GM23338 (cell line): ENCODE measurements at regions not wholly inside any gene's neighbourhood (a gene's known extent, or its start where the extent isn't known, plus 50 kb on each side); places are given as distances from the start of the nearest gene placed in this dataset.

Experiments
- ATAC-seq: fragments of 200-7000 bp; cut with Tn5 transposase; 3 replicates; pipeline ENCODE4 v1.9.1; 2020
- DNase-seq: peaks from one replicate; pipeline ENCODE4 v3.0.0-alpha.2; 2015; ENCODE audit warnings: low spot score
- H2AFZ ChIP-seq: fragments of 200-600 bp; sonication (generic); 2 replicates; pipeline ENCODE4 v1.8.0; 2016; ENCODE audit warnings: antibody characterized with exemption, mild to moderate bottlenecking, moderate library complexity
- H3F3A ChIP-seq: fragments of 200-600 bp; sonication (generic); replicated peaks from 2 replicates; pipeline ENCODE4 v1.8.0; 2017; ENCODE audit warnings: antibody characterized with exemption, mixed run types, low read depth
- H3K27ac ChIP-seq: fragments of 200-600 bp; sonication (generic); 2 replicates; pipeline ENCODE4 v1.6.1; 2016; ENCODE audit warnings: low read depth
- H3K27me3 ChIP-seq: fragments of 200-600 bp; sonication (generic); 2 replicates; pipeline ENCODE4 v1.8.0; 2016; ENCODE audit warnings: mild to moderate bottlenecking, mixed run types, moderate library complexity; ENCODE audit not compliant: insufficient read depth
- H3K36me3 ChIP-seq: fragments of 200-600 bp; sonication (generic); 2 replicates; pipeline ENCODE4 v1.8.0; 2016; ENCODE audit warnings: mild to moderate bottlenecking; ENCODE audit not compliant: insufficient read depth
- H3K4me1 ChIP-seq: fragments of 200-600 bp; sonication (generic); 2 replicates; pipeline ENCODE4 v1.8.0; 2016; ENCODE audit warnings: mild to moderate bottlenecking, moderate library complexity; ENCODE audit not compliant: insufficient read depth
- H3K4me2 ChIP-seq: fragments of 200-600 bp; sonication (generic); 2 replicates; pipeline ENCODE4 v1.7.1; 2017; ENCODE audit warnings: mixed run types
- H3K4me3 ChIP-seq: fragments of 200-600 bp; sonication (generic); 2 replicates; pipeline ENCODE4 v1.6.1; 2016; ENCODE audit warnings: mixed run types
- H3K79me2 ChIP-seq: fragments of 200-600 bp; sonication (generic); replicated peaks from 2 replicates; pipeline ENCODE4 v1.8.0; 2017; ENCODE audit warnings: mild to moderate bottlenecking; ENCODE audit not compliant: insufficient read depth
- H3K9me2 ChIP-seq: fragments of 200-600 bp; sonication (generic); 2 replicates; pipeline ENCODE4 v1.8.0; 2017; ENCODE audit not compliant: insufficient read depth
- H4K20me1 ChIP-seq: fragments of 200-600 bp; sonication (generic); replicated peaks from 2 replicates; pipeline ENCODE4 v1.8.0; 2017; ENCODE audit warnings: mild to moderate bottlenecking; ENCODE audit not compliant: insufficient read depth
- H3K27ac Mint-ChIP-seq: 2 replicates; pipeline ENCODE4 v1.8.0; 2020; ENCODE audit warnings: inconsistent platforms, mild to moderate bottlenecking, moderate library complexity, mixed read lengths
- H3K27me3 Mint-ChIP-seq: 3 replicates; pipeline ENCODE4 v1.8.0; 2022; ENCODE audit warnings: low read depth, mild to moderate bottlenecking, moderate library complexity, mixed read lengths, inconsistent platforms; ENCODE audit not compliant: insufficient read depth, poor library complexity
- H3K36me3 Mint-ChIP-seq: 3 replicates; pipeline ENCODE4 v1.8.0; 2021; ENCODE audit warnings: low read depth, mild to moderate bottlenecking, inconsistent platforms, moderate library complexity, mixed read lengths
- H3K4me1 Mint-ChIP-seq: 3 replicates; pipeline ENCODE4 v1.8.0; 2020; ENCODE audit warnings: mild to moderate bottlenecking, inconsistent platforms, mixed read lengths
- H3K4me3 Mint-ChIP-seq: 3 replicates; pipeline ENCODE4 v1.8.0; 2021; ENCODE audit warnings: moderate library complexity, mild to moderate bottlenecking, inconsistent platforms, mixed read lengths
- H3K9me3 Mint-ChIP-seq: 3 replicates; pipeline ENCODE4 v1.8.0; 2020; ENCODE audit warnings: moderate library complexity, mild to moderate bottlenecking, inconsistent platforms, mixed read lengths
- CREB1 ChIP-seq: fragments of 250-450 bp; sonication (Bioruptor Pico); IDR thresholded peaks from 2 replicates; pipeline ENCODE4 v1.5.0; 2020; ENCODE audit warnings: low read depth, mild to moderate bottlenecking, moderate library complexity
- EZH2 ChIP-seq: fragments of 200-600 bp; sonication (generic); IDR thresholded peaks from one replicate; pipeline ENCODE4 v1.8.0; 2017; ENCODE audit warnings: antibody characterized with exemption, mild to moderate bottlenecking, low read depth; ENCODE audit not compliant: unreplicated experiment
- EZH2phosphoT487 ChIP-seq: fragments of 200-600 bp; sonication (generic); IDR thresholded peaks from one replicate; pipeline ENCODE4 v1.8.1; 2018; ENCODE audit warnings: antibody characterized with exemption; ENCODE audit not compliant: unreplicated experiment
- JUNB ChIP-seq: IDR thresholded peaks from one replicate; pipeline ENCODE4 v1.6.1; 2016; ENCODE audit warnings: antibody characterized with exemption; ENCODE audit not compliant: unreplicated experiment
- NANOG ChIP-seq: IDR thresholded peaks from 2 replicates; pipeline ENCODE4 v1.6.1; 2016; ENCODE audit warnings: antibody characterized with exemption, borderline replicate concordance
- POLR2AphosphoS5 ChIP-seq: IDR thresholded peaks from 2 replicates; pipeline ENCODE4 v1.6.1; 2016; ENCODE audit warnings: antibody characterized with exemption, low read depth
- REST ChIP-seq: IDR thresholded peaks from one replicate; pipeline ENCODE4 v1.6.1; 2018; ENCODE audit warnings: antibody characterized with exemption; ENCODE audit not compliant: unreplicated experiment
- STAT1 ChIP-seq: IDR thresholded peaks from one replicate; pipeline ENCODE4 v1.6.1; 2016; ENCODE audit warnings: antibody characterized with exemption; ENCODE audit not compliant: unreplicated experiment
- ZNF114 ChIP-seq: fragments of 250-450 bp; sonication (Bioruptor Pico); IDR thresholded peaks from 2 replicates; pipeline ENCODE4 v1.5.0; 2020; ENCODE audit warnings: mild to moderate bottlenecking, moderate library complexity
- ZNF331 ChIP-seq: fragments of 250-450 bp; sonication (Bioruptor Pico); IDR thresholded peaks from 2 replicates; pipeline ENCODE4 v1.5.0; 2020; ENCODE audit warnings: low read depth, mild to moderate bottlenecking, moderate library complexity
- ZNF462 ChIP-seq: fragments of 250-450 bp; sonication (Bioruptor Pico); IDR thresholded peaks from 2 replicates; pipeline ENCODE4 v1.5.0; 2020; ENCODE audit warnings: mild to moderate bottlenecking, moderate library complexity
- TF ChIP-seq, protein P1 (sequence below): IDR thresholded peaks from 2 replicates; pipeline ENCODE4 v1.6.1; 2016; ENCODE audit warnings: antibody characterized with exemption
- TF ChIP-seq, protein P2 (sequence below), 2 experiments: fragments of 200-600 bp in 1 of 2; sonication (generic) in 1 of 2; conservative IDR thresholded peaks; 2 replicates each; pipeline versions ENCODE4 v1.5.1 to v1.6.1; 2016 to 2017; ENCODE audit warnings: antibody characterized with exemption in 2 of 2, low read depth in 2 of 2, mild to moderate bottlenecking in 2 of 2, moderate library complexity in 1 of 2

GRCh38 chr10:89153971-89154370 lies 53.1 kb downstream of the CH25H start:
- ATAC-seq, result no peak
- no peak overlapping the region for H3K27ac ChIP-seq
- no peaks in the 10 kb centered on the region for H3K36me3 Mint-ChIP-seq
- H3F3A ChIP-seq, result no peaks in the 10 kb centered on the region
- H3K4me2 ChIP-seq, result no peak overlapping the region
- H3K79me2 ChIP-seq, result no peaks in the 10 kb centered on the region
- H3K4me3 Mint-ChIP-seq, result no peak overlapping the region
- no peaks in the 10 kb centered on the region for H3K27me3 ChIP-seq
- H3K27me3 Mint-ChIP-seq, result no peaks in the 10 kb centered on the region
- no peaks in the 10 kb centered on the region for H3K4me1 ChIP-seq
- no peaks in the 10 kb centered on the region for H4K20me1 ChIP-seq
- H3K27ac Mint-ChIP-seq, result no peak overlapping the region
- TF ChIP-seq STAT1, result no peak
- TF ChIP-seq, protein P1, sequence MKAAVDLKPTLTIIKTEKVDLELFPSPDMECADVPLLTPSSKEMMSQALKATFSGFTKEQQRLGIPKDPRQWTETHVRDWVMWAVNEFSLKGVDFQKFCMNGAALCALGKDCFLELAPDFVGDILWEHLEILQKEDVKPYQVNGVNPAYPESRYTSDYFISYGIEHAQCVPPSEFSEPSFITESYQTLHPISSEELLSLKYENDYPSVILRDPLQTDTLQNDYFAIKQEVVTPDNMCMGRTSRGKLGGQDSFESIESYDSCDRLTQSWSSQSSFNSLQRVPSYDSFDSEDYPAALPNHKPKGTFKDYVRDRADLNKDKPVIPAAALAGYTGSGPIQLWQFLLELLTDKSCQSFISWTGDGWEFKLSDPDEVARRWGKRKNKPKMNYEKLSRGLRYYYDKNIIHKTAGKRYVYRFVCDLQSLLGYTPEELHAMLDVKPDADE, result no peak
- TF ChIP-seq, protein P2, sequence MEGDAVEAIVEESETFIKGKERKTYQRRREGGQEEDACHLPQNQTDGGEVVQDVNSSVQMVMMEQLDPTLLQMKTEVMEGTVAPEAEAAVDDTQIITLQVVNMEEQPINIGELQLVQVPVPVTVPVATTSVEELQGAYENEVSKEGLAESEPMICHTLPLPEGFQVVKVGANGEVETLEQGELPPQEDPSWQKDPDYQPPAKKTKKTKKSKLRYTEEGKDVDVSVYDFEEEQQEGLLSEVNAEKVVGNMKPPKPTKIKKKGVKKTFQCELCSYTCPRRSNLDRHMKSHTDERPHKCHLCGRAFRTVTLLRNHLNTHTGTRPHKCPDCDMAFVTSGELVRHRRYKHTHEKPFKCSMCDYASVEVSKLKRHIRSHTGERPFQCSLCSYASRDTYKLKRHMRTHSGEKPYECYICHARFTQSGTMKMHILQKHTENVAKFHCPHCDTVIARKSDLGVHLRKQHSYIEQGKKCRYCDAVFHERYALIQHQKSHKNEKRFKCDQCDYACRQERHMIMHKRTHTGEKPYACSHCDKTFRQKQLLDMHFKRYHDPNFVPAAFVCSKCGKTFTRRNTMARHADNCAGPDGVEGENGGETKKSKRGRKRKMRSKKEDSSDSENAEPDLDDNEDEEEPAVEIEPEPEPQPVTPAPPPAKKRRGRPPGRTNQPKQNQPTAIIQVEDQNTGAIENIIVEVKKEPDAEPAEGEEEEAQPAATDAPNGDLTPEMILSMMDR (conservative IDR thresholded peaks at IDR 0.05; ENCODE audit: low read depth in 2 of 2), result no peak
- TF ChIP-seq EZH2, result no peak
- no peak for TF ChIP-seq ZNF114 (CRISPR knock-in tag)
- no peak for TF ChIP-seq ZNF331
- TF ChIP-seq EZH2phosphoT487, result no peak
- no peak for TF ChIP-seq CREB1
- TF ChIP-seq ZNF462 (CRISPR knock-in tag), result no peak
- TF ChIP-seq NANOG, result no peak
- no peak for TF ChIP-seq POLR2AphosphoS5
- TF ChIP-seq JUNB, result no peak
- TF ChIP-seq REST, result no peak
- H3K4me3 ChIP-seq, result no peak overlapping the region
- H2AFZ ChIP-seq, result no peak overlapping the region
- H3K9me3 Mint-ChIP-seq, result no peaks in the 10 kb centered on the region
- H3K36me3 ChIP-seq, result no peaks in the 10 kb centered on the region
- no peaks in the 10 kb centered on the region for H3K4me1 Mint-ChIP-seq
- DNase-seq, result no peak
- H3K9me2 ChIP-seq, result no peaks in the 10 kb centered on the region
